Naive thymus-derived CD4-positive, alpha-beta T cell (primary cell): ENCODE measurements at regions not wholly inside any gene's neighbourhood (a gene's known extent, or its start where the extent isn't known, plus 50 kb on each side); places are given as distances from the start of the nearest gene placed in this dataset.

ENCODE experiments used
- ATAC-seq: fragments of 150-1000 bp; cut with Tn5 transposase; 2 replicates; pipeline ENCODE4 v1.10.0; 2021; ENCODE audit warnings: mild to moderate bottlenecking, moderate library complexity
- CTCF ChIA-PET: fragments of 350-600 bp; sonication (Branson Sonifier 250); formaldehyde crosslinking; loops from one replicate; lab custom pipeline; 2021; ENCODE audit warnings: antibody characterized with exemption; lab: Charles Lee
- POLR2A ChIA-PET: fragments of 350-600 bp; sonication (Branson Sonifier 250); formaldehyde crosslinking; loops from one replicate; lab custom pipeline; 2021; ENCODE audit warnings: antibody characterized with exemption, inconsistent platforms; lab: Charles Lee
- DNase-seq, 9 donors: peaks; one replicate each; pipeline versions ENCODE4 v3.0.0 to v3.0.0-alpha.2; 2020 to 2022; ENCODE audit warnings: mixed read lengths in 1 of 9
- H3K27ac ChIP-seq: one replicate; pipeline ENCODE4 v1.7.0; 2013; ENCODE audit warnings: mild to moderate bottlenecking, low read depth, low read length, moderate library complexity
- H3K27me3 ChIP-seq, 2 donors: one replicate each; pipeline ENCODE4 v1.7.0; 2013; ENCODE audit warnings: low read length in 2 of 2, mild to moderate bottlenecking in 2 of 2, moderate library complexity in 2 of 2; ENCODE audit not compliant: control insufficient read depth in 2 of 2, insufficient read depth in 2 of 2
- H3K36me3 ChIP-seq, 3 experiments: 1 replicate in 2 of 3; 2 replicates in 1 of 3; pipeline ENCODE4 v1.7.0; 2013; ENCODE audit warnings: low read length in 3 of 3, mild to moderate bottlenecking in 3 of 3, moderate library complexity in 1 of 3; ENCODE audit not compliant: insufficient read depth in 3 of 3, control insufficient read depth in 2 of 3
- H3K4me1 ChIP-seq, 2 donors: one replicate each; pipeline ENCODE4 v1.7.0; 2013; ENCODE audit warnings: low read length in 2 of 2, mild to moderate bottlenecking in 2 of 2, moderate library complexity in 1 of 2; ENCODE audit not compliant: control insufficient read depth in 2 of 2, insufficient read depth in 2 of 2
- H3K4me3 ChIP-seq: 2 replicates; pipeline ENCODE4 v1.7.0; 2013; ENCODE audit warnings: mild to moderate bottlenecking, low read length
- H3K9me3 ChIP-seq, 3 experiments: 1 replicate in 2 of 3; 2 replicates in 1 of 3; pipeline ENCODE4 v1.7.0; 2013; ENCODE audit warnings: low read length in 3 of 3; ENCODE audit not compliant: control insufficient read depth in 2 of 3
- H3K27ac Mint-ChIP-seq, 9 donors: one replicate each; pipeline ENCODE4 v1.8.0; 2020 to 2022; ENCODE audit warnings: mixed read lengths in 9 of 9, mild to moderate bottlenecking in 8 of 9, moderate library complexity in 5 of 9, inconsistent platforms in 2 of 9
- H3K27me3 Mint-ChIP-seq, 5 donors: one replicate each; pipeline ENCODE4 v1.8.0; 2021 to 2022; ENCODE audit warnings: mixed read lengths in 5 of 5, mild to moderate bottlenecking in 1 of 5
- H3K36me3 Mint-ChIP-seq, 5 donors: one replicate each; pipeline ENCODE4 v1.8.0; 2020 to 2022; ENCODE audit warnings: mixed read lengths in 5 of 5, mild to moderate bottlenecking in 3 of 5, inconsistent platforms in 1 of 5
- H3K4me1 Mint-ChIP-seq, 7 donors: one replicate each; pipeline ENCODE4 v1.8.0; 2020 to 2022; ENCODE audit warnings: mixed read lengths in 7 of 7, mild to moderate bottlenecking in 3 of 7, inconsistent platforms in 1 of 7
- H3K4me3 Mint-ChIP-seq, 10 donors: one replicate each; pipeline ENCODE4 v1.8.0; 2020 to 2022; ENCODE audit warnings: mild to moderate bottlenecking in 10 of 10, mixed read lengths in 10 of 10, moderate library complexity in 6 of 10, inconsistent platforms in 2 of 10
- H3K9me3 Mint-ChIP-seq, 11 donors: one replicate each; pipeline ENCODE4 v1.8.0; 2020 to 2022; ENCODE audit warnings: mixed read lengths in 11 of 11, mild to moderate bottlenecking in 4 of 11, inconsistent platforms in 1 of 11, moderate library complexity in 1 of 11
- intact Hi-C, 2 donors: fragments of 100-400 bp; cut with micrococcal nuclease; formaldehyde crosslinking; loops; one replicate each; pipeline ENCODE4 v1.15.1; 2023

- no peaks in the 10 kb centered on the region for H3K4me1 Mint-ChIP-seq
- no peaks in the 10 kb centered on the region for H3K4me1 ChIP-seq
- ChIA-PET POLR2A (no interaction called here), CTCF (no interaction called here)
- H3K27me3 ChIP-seq, result no peaks in the 10 kb centered on the region
- ATAC-seq (no peak), DNase-seq (no peak)
- no peak overlapping the region for H3K4me3 Mint-ChIP-seq
- H3K27me3 Mint-ChIP-seq, result no peaks in the 10 kb centered on the region
- no peak overlapping the region for H3K27ac ChIP-seq
- H3K36me3 ChIP-seq, result no peaks in the 10 kb centered on the region
- peaks cover 0 to 15% (median 0%) of the 10 kb centered on the region in 11 donors for H3K9me3 Mint-ChIP-seq
- no peaks in the 10 kb centered on the region for H3K9me3 ChIP-seq
- H3K36me3 Mint-ChIP-seq, result no peaks in the 10 kb centered on the region
- intact Hi-C loops, result no loop called here
- H3K27ac Mint-ChIP-seq, result no peak overlapping the region
- no peak overlapping the region for H3K4me3 ChIP-seq
Measured at GRCh38 chr13:66207610-66208009, 1022.5 kb downstream of the PCDH9 start.

- Mint-ChIP-seq H3K27ac (no peak overlapping the region), H3K4me1 (no peaks in the 10 kb centered on the region), H3K4me3 (no peak overlapping the region), H3K27me3 (no peaks in the 10 kb centered on the region), H3K9me3 (peaks cover 0 to 17% (median 0%) of the 10 kb centered on the region in 11 donors), H3K36me3 (no peaks in the 10 kb centered on the region)
- CTCF ChIA-PET, result no interaction called here
- ATAC-seq, result no peak
- DNase-seq, result no peak
- Histone ChIP-seq H3K4me3 (no peak overlapping the region), H3K9me3 (no peaks in the 10 kb centered on the region), H3K36me3 (no peaks in the 10 kb centered on the region), H3K27ac (no peak overlapping the region), H3K27me3 (no peaks in the 10 kb centered on the region), H3K4me1 (no peaks in the 10 kb centered on the region)
- POLR2A ChIA-PET, result no interaction called here
- intact Hi-C loops, result no loop called here
Measured at GRCh38 chr13:66205807-66206206, 1024.3 kb downstream of the PCDH9 start.

GRCh38 chr13:66200555-66200954, 1029.6 kb downstream of the PCDH9 start:
- H3K27ac ChIP-seq, result no peak overlapping the region
- ChIA-PET POLR2A (no interaction called here), CTCF (no interaction called here)
- Mint-ChIP-seq H3K4me1 (peaks cover 0 to 1% (median 0%) of the 10 kb centered on the region in 7 donors), H3K4me3 (no peak overlapping the region), H3K27me3 (no peaks in the 10 kb centered on the region), H3K27ac (no peak overlapping the region), H3K9me3 (peaks cover 0 to 29% (median 0%) of the 10 kb centered on the region in 11 donors), H3K36me3 (no peaks in the 10 kb centered on the region)
- H3K4me3 ChIP-seq, result no peak overlapping the region
- intact Hi-C loops, result no loop called here
- H3K4me1 ChIP-seq, result no peaks in the 10 kb centered on the region
- H3K36me3 ChIP-seq, result no peaks in the 10 kb centered on the region
- no peak for DNase-seq
- no peaks in the 10 kb centered on the region for H3K27me3 ChIP-seq
- H3K9me3 ChIP-seq, result no peaks in the 10 kb centered on the region
- no peak for ATAC-seq

GRCh38 chr13:66195238-66195637, 1034.9 kb downstream of the PCDH9 start:
- POLR2A ChIA-PET, result no interaction called here
- no peak overlapping the region for H3K27ac Mint-ChIP-seq
- no peak overlapping the region for H3K4me3 ChIP-seq

GRCh38 chr13:66189986-66190385, 1040.2 kb downstream of the PCDH9 start:
- intact Hi-C loops, result no loop called here
- H3K9me3 Mint-ChIP-seq, result peaks cover 0 to 12% (median 0%) of the 10 kb centered on the region in 11 donors
- no peak overlapping the region for H3K27ac Mint-ChIP-seq
- ChIA-PET POLR2A (no interaction called here), CTCF (no interaction called here)
- Histone ChIP-seq H3K9me3 (no peaks in the 10 kb centered on the region), H3K4me1 (no peaks in the 10 kb centered on the region), H3K4me3 (no peak overlapping the region), H3K27me3 (no peaks in the 10 kb centered on the region), H3K27ac (no peak overlapping the region), H3K36me3 (no peaks in the 10 kb centered on the region)
- no peaks in the 10 kb centered on the region for H3K36me3 Mint-ChIP-seq
- no peaks in the 10 kb centered on the region for H3K27me3 Mint-ChIP-seq
- DNase-seq (no peak), ATAC-seq (no peak)
- no peak overlapping the region for H3K4me3 Mint-ChIP-seq
- H3K4me1 Mint-ChIP-seq, result no peaks in the 10 kb centered on the region

More at GRCh38 chr13:66195238-66195637, 1034.9 kb downstream of the PCDH9 start:
- Mint-ChIP-seq H3K27me3 (no peaks in the 10 kb centered on the region), H3K9me3 (peaks cover 0 to 28% (median 4%) of the 10 kb centered on the region in 11 donors), H3K4me1 (peaks cover 0 to 1% (median 0%) of the 10 kb centered on the region in 7 donors), H3K36me3 (no peaks in the 10 kb centered on the region), H3K4me3 (no peak overlapping the region)
- H3K36me3 ChIP-seq, result no peaks in the 10 kb centered on the region
- no peak for ATAC-seq
- no peak overlapping the region for H3K27ac ChIP-seq
- CTCF ChIA-PET, result no interaction called here
- intact Hi-C loops, result no loop called here
- no peak for DNase-seq
- no peaks in the 10 kb centered on the region for H3K27me3 ChIP-seq
- H3K9me3 ChIP-seq, result no peaks in the 10 kb centered on the region
- H3K4me1 ChIP-seq, result no peaks in the 10 kb centered on the region

GRCh38 chr13:66180836-66181235, 1049.3 kb downstream of the PCDH9 start:
- no peaks in the 10 kb centered on the region for H3K4me1 Mint-ChIP-seq

GRCh38 chr13:66171920-66172319, 1058.2 kb downstream of the PCDH9 start:
- Histone ChIP-seq H3K27me3 (no peaks in the 10 kb centered on the region), H3K4me1 (no peaks in the 10 kb centered on the region), H3K9me3 (no peaks in the 10 kb centered on the region), H3K36me3 (no peaks in the 10 kb centered on the region), H3K27ac (no peak overlapping the region), H3K4me3 (no peak overlapping the region)
- DNase-seq, result no peak
- Mint-ChIP-seq H3K4me1 (no peaks in the 10 kb centered on the region), H3K9me3 (peaks cover 0 to 3% (median 0%) of the 10 kb centered on the region in 11 donors), H3K27me3 (no peaks in the 10 kb centered on the region), H3K36me3 (no peaks in the 10 kb centered on the region), H3K27ac (no peak overlapping the region), H3K4me3 (no peak overlapping the region)
- ChIA-PET POLR2A (no interaction called here), CTCF (no interaction called here)
- intact Hi-C loops, result no loop called here
- ATAC-seq, result no peak

More at GRCh38 chr13:66180836-66181235, 1049.3 kb downstream of the PCDH9 start:
- H3K36me3 Mint-ChIP-seq, result no peaks in the 10 kb centered on the region
- no peaks in the 10 kb centered on the region for H3K36me3 ChIP-seq
- H3K27me3 ChIP-seq, result no peaks in the 10 kb centered on the region
- no peak overlapping the region for H3K27ac ChIP-seq
- intact Hi-C loops, result no loop called here
- no peaks in the 10 kb centered on the region for H3K27me3 Mint-ChIP-seq
- no peaks in the 10 kb centered on the region for H3K4me1 ChIP-seq
- POLR2A ChIA-PET, result no interaction called here
- DNase-seq, result no peak
- no peak overlapping the region for H3K27ac Mint-ChIP-seq
- CTCF ChIA-PET, result no interaction called here
- H3K4me3 Mint-ChIP-seq, result no peak overlapping the region
- H3K9me3 Mint-ChIP-seq, result peaks cover 0 to 11% (median 0%) of the 10 kb centered on the region in 11 donors
- ATAC-seq, result no peak
- H3K4me3 ChIP-seq, result no peak overlapping the region
- no peaks in the 10 kb centered on the region for H3K9me3 ChIP-seq
